ENCODE measurements at regions not wholly inside any gene's neighbourhood (a gene's known extent, or its start where the extent isn't known, plus 50 kb on each side); places are given as distances from the start of the nearest gene placed in this dataset.

- TF ChIP-seq MAX (IDR thresholded peaks at IDR 0.05; ENCODE audit: low read depth, low read length) (no peak), MYC (IDR thresholded peaks at IDR 0.05; ENCODE audit: low read depth, low read length) (no peak), POLR2A (IDR thresholded peaks at IDR 0.05; ENCODE audit: extremely low read depth, insufficient read length) (no peak)
- TF ChIP-seq, protein P1, sequence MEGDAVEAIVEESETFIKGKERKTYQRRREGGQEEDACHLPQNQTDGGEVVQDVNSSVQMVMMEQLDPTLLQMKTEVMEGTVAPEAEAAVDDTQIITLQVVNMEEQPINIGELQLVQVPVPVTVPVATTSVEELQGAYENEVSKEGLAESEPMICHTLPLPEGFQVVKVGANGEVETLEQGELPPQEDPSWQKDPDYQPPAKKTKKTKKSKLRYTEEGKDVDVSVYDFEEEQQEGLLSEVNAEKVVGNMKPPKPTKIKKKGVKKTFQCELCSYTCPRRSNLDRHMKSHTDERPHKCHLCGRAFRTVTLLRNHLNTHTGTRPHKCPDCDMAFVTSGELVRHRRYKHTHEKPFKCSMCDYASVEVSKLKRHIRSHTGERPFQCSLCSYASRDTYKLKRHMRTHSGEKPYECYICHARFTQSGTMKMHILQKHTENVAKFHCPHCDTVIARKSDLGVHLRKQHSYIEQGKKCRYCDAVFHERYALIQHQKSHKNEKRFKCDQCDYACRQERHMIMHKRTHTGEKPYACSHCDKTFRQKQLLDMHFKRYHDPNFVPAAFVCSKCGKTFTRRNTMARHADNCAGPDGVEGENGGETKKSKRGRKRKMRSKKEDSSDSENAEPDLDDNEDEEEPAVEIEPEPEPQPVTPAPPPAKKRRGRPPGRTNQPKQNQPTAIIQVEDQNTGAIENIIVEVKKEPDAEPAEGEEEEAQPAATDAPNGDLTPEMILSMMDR (IDR thresholded peaks at IDR 0.05; ENCODE audit: low read depth, low read length) = no peak
- no peak overlapping the region for H3K4me3 ChIP-seq (ENCODE audit: low read depth, low read length)
- no peak for DNase-seq (ENCODE audit: low read depth)
Measured at GRCh38 chr5:17114715-17115599, 102.5 kb upstream of the BASP1 start.

DNA sequence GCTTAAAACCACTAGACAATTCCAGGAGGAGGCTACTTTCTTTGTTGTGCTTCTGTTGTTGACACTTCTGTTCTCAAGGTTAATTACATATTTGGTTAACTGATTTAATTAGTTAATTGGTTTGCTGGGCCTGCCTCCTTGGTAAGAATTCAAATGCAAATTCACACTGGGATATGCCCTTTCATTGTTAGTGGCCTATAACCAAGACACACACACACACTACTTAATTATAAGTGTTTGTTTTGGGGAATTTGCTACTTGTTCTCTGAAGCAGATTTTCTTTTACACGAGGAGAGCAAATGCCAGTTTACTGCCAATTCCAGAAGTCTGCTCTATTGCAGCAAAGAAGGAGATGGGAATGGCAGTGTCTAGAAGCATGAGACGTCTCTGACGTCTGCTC is 101.6 kb upstream of the BASP1 start:
- no peak overlapping the region for H3K4me3 ChIP-seq (ENCODE audit: low read depth, low read length)
- no peak for DNase-seq (ENCODE audit: low read depth)
- TF ChIP-seq MYC (IDR thresholded peaks at IDR 0.05; ENCODE audit: low read depth, low read length) (no peak), POLR2A (IDR thresholded peaks at IDR 0.05; ENCODE audit: extremely low read depth, insufficient read length) (no peak), MAX (IDR thresholded peaks at IDR 0.05; ENCODE audit: low read depth, low read length) (no peak)
- TF ChIP-seq, protein P1 (IDR thresholded peaks at IDR 0.05; ENCODE audit: low read depth, low read length) = no peak

- no peak overlapping the region for H3K4me3 ChIP-seq (ENCODE audit: low read depth, low read length)
- TF ChIP-seq MYC (IDR thresholded peaks at IDR 0.05; ENCODE audit: low read depth, low read length) (peak; percentile 62; the same call in 1 of the 2 replicates), POLR2A (IDR thresholded peaks at IDR 0.05; ENCODE audit: extremely low read depth, insufficient read length) (peak; percentile 39), MAX (IDR thresholded peaks at IDR 0.05; ENCODE audit: low read depth, low read length) (no peak; the same call in 1 of the 2 replicates)
- TF ChIP-seq, protein P1 (IDR thresholded peaks at IDR 0.05; ENCODE audit: low read depth, low read length) = no peak
- DNase-seq (ENCODE audit: low read depth) = peak; percentile 99
Measured at GRCh38 chr5:17118631-17119030, 98.8 kb upstream of the BASP1 start.

DNA sequence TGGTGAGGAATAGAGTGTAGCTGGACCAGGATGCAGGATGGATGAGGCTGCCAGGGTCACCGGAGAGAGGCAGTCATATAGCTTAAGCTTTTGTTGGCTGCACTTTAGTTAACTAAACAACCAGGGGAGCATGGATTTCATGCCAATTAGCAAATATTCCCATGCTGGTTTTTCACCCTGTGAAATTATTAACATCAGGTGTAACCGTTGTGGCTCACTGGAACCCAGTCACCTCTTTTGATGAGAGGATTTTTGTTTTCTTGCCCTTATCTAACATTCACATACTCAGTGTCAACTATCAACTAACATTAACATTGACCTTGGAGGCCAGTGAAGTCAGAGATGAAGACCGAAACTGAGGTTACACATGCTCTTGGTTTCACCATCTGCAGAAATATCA is 97.2 kb upstream of the BASP1 start:
- TF ChIP-seq MAX (IDR thresholded peaks at IDR 0.05; ENCODE audit: low read depth, low read length) (no peak), POLR2A (IDR thresholded peaks at IDR 0.05; ENCODE audit: extremely low read depth, insufficient read length) (no peak), MYC (IDR thresholded peaks at IDR 0.05; ENCODE audit: low read depth, low read length) (no peak)
- TF ChIP-seq, protein P1 (IDR thresholded peaks at IDR 0.05; ENCODE audit: low read depth, low read length) = no peak

GRCh38 chr5:17121776-17122175 is 95.7 kb upstream of the BASP1 start:
- H3K4me3 ChIP-seq (ENCODE audit: low read depth, low read length) = no peak overlapping the region
- TF ChIP-seq MYC (IDR thresholded peaks at IDR 0.05; ENCODE audit: low read depth, low read length) (no peak), POLR2A (IDR thresholded peaks at IDR 0.05; ENCODE audit: extremely low read depth, insufficient read length) (no peak), MAX (IDR thresholded peaks at IDR 0.05; ENCODE audit: low read depth, low read length) (no peak)
- TF ChIP-seq, protein P1 (IDR thresholded peaks at IDR 0.05; ENCODE audit: low read depth, low read length) = no peak

More for the DNA sequence above, 97.2 kb upstream of the BASP1 start:
- no peak overlapping the region for H3K4me3 ChIP-seq (ENCODE audit: low read depth, low read length)
- DNase-seq (ENCODE audit: low read depth) = no peak

More at GRCh38 chr5:17121776-17122175, 95.7 kb upstream of the BASP1 start:
- no peak for DNase-seq (ENCODE audit: low read depth)

Data from NB4 (cell line).